GM18499 (cell line): ENCODE measurements at regions not wholly inside any gene's neighbourhood (a gene's known extent, or its start where the extent isn't known, plus 50 kb on each side); places are given as distances from the start of the nearest gene placed in this dataset.

Experiments
- ATAC-seq: cut with Tn5 transposase; IDR thresholded peaks from one replicate; pipeline ENCODE4 v1.9.1; 2021; ENCODE audit warnings: moderate number of reproducible peaks; ENCODE audit not compliant: insufficient read depth, unreplicated experiment

GRCh38 chr11:111194860-111195568 lies 50.5 kb upstream of the POU2AF2 start:
- ATAC-seq: no peak

GRCh38 chr11:111193924-111194490 lies 51.5 kb upstream of the POU2AF2 start:
- no peak for ATAC-seq

- no peak for ATAC-seq
Observed at GRCh38 chr11:111189466-111189865, 56.1 kb upstream of the POU2AF2 start.

GRCh38 chr11:111186308-111186915 lies 59.1 kb upstream of the POU2AF2 start:
- ATAC-seq: no peak

GRCh38 chr11:111185266-111185665 lies 60.3 kb upstream of the POU2AF2 start:
- no peak for ATAC-seq

GRCh38 chr11:111183706-111184105 lies 61.8 kb upstream of the POU2AF2 start:
- no peak for ATAC-seq

- no peak for ATAC-seq
Observed at GRCh38 chr11:111179184-111179910, 66.2 kb upstream of the POU2AF2 start.

- peak; percentile 60 for ATAC-seq
Observed at GRCh38 chr11:111177037-111177871, 68.3 kb upstream of the POU2AF2 start.

- ATAC-seq: no peak
Observed at GRCh38 chr11:111176603-111177002, 68.9 kb upstream of the POU2AF2 start.

- no peak for ATAC-seq
Observed at GRCh38 chr11:111173221-111173620, 72.3 kb upstream of the POU2AF2 start.

GRCh38 chr11:111172321-111172862 lies 73.1 kb upstream of the POU2AF2 start:
- ATAC-seq: no peak

GRCh38 chr11:111170761-111171379 lies 74.7 kb upstream of the POU2AF2 start:
- no peak for ATAC-seq

GRCh38 chr11:111169367-111169766 lies 76.2 kb upstream of the POU2AF2 start:
- no peak for ATAC-seq

GRCh38 chr11:111168871-111169270 lies 76.7 kb upstream of the POU2AF2 start:
- ATAC-seq: no peak

GRCh38 chr11:111167666-111168065 lies 77.9 kb upstream of the POU2AF2 start:
- ATAC-seq: no peak

GRCh38 chr11:111166598-111166997 lies 78.9 kb upstream of the POU2AF2 start:
- no peak for ATAC-seq

- ATAC-seq: no peak
Observed at GRCh38 chr11:111162305-111162704, 83.2 kb upstream of the POU2AF2 start.

- ATAC-seq: no peak
Observed at GRCh38 chr11:111157571-111157970, 88.0 kb upstream of the POU2AF2 start.

- ATAC-seq: no peak
Observed at GRCh38 chr11:111155021-111155420, 90.5 kb upstream of the POU2AF2 start.

GRCh38 chr11:111153194-111153593 lies 92.3 kb upstream of the POU2AF2 start:
- no peak for ATAC-seq
